Astrocyte (in vitro differentiated cells and primary cell): ENCODE measurements at regions not wholly inside any gene's neighbourhood (a gene's known extent, or its start where the extent isn't known, plus 50 kb on each side); places are given as distances from the start of the nearest gene placed in this dataset.

ENCODE experiments used
- EZH2 ChIP-seq: IDR thresholded peaks from 2 replicates; pipeline ENCODE4 v1.6.1; 2012; ENCODE audit warnings: mild to moderate bottlenecking, low read length, inconsistent platforms; ENCODE audit not compliant: insufficient read depth
- TF ChIP-seq, protein P1 (sequence below): IDR thresholded peaks from 2 replicates; pipeline ENCODE4 v1.5.1; 2011; ENCODE audit warnings: low read depth, mild to moderate bottlenecking, inconsistent platforms, low read length, moderate library complexity; ENCODE audit not compliant: insufficient read depth

- TF ChIP-seq, protein P1, sequence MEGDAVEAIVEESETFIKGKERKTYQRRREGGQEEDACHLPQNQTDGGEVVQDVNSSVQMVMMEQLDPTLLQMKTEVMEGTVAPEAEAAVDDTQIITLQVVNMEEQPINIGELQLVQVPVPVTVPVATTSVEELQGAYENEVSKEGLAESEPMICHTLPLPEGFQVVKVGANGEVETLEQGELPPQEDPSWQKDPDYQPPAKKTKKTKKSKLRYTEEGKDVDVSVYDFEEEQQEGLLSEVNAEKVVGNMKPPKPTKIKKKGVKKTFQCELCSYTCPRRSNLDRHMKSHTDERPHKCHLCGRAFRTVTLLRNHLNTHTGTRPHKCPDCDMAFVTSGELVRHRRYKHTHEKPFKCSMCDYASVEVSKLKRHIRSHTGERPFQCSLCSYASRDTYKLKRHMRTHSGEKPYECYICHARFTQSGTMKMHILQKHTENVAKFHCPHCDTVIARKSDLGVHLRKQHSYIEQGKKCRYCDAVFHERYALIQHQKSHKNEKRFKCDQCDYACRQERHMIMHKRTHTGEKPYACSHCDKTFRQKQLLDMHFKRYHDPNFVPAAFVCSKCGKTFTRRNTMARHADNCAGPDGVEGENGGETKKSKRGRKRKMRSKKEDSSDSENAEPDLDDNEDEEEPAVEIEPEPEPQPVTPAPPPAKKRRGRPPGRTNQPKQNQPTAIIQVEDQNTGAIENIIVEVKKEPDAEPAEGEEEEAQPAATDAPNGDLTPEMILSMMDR = no peak
- TF ChIP-seq EZH2 = no peak
These were observed 101.8 kb upstream of the PITRM1 start for GRCh38 chr10:3274414-3274813.
